Right lobe of liver (tissue), 4 donors: ENCODE measurements at regions not wholly inside any gene's neighbourhood (a gene's known extent, or its start where the extent isn't known, plus 50 kb on each side); places are given as distances from the start of the nearest gene placed in this dataset.

Experiments used
- CTCF ChIP-seq, 4 donors: fragments of 200-600 bp in 3 of 4; fragments of 450-650 bp in 1 of 4; IDR thresholded peaks; one replicate each; pipeline versions ENCODE4 v1.5.1 to v1.8.0; 2016 to 2022; ENCODE audit warnings: antibody characterized with exemption in 4 of 4, mild to moderate bottlenecking in 2 of 4
- POLR2A ChIP-seq: fragments of 450-650 bp; IDR thresholded peaks from one replicate; pipeline ENCODE4 v1.6.1; 2017; ENCODE audit warnings: antibody characterized with exemption, mild to moderate bottlenecking
- donor health status: DM: no; HTN: no; CAD: no.
- donor health status: DM: no; HTN: no; CAD: no.
- donor health status: DM: no; HTN: yes; CAD: no.

- no peak for TF ChIP-seq CTCF (IDR thresholded peaks at IDR 0.05)
- TF ChIP-seq POLR2A, result no peak
Measured at GRCh38 chr2:225340923-225341322, 58.6 kb upstream of the NYAP2 start.
